ENCODE measurements at regions not wholly inside any gene's neighbourhood (a gene's known extent, or its start where the extent isn't known, plus 50 kb on each side); places are given as distances from the start of the nearest gene placed in this dataset.

GRCh38 chr10:105675333-105675732 lies 1034.2 kb downstream of the SORCS3 start:
- H3K27ac ChIP-seq (ENCODE audit: insufficient read depth, low read depth, low read length): no peak overlapping the region
- no peak for TF ChIP-seq JUN (IDR thresholded peaks at IDR 0.05; ENCODE audit: borderline replicate concordance, insufficient read depth, insufficient read length, low read depth)
- TF ChIP-seq EZH2 (IDR thresholded peaks at IDR 0.05; ENCODE audit: borderline replicate concordance, low read depth, low read length, severe bottlenecking): no peak
- no TSS peak for BruUV-seq (replicated peaks)
- no peak overlapping the region for H2AFZ ChIP-seq (ENCODE audit: low read depth, low read length)
- H3K4me3 ChIP-seq (replicated peaks in 1 of 3; ENCODE audit: insufficient read depth in 1 of 3, low read depth in 1 of 3, low read length in 3 of 3): no peak overlapping the region
- no peak overlapping the region for H3K9ac ChIP-seq (replicated peaks; ENCODE audit: extremely low read depth, insufficient read depth, low read length)
- H3K9me1 ChIP-seq (replicated peaks; ENCODE audit: control insufficient read depth, extremely low read depth, insufficient read depth, low read length): no peaks in the 10 kb centered on the region
- H3K4me1 ChIP-seq (ENCODE audit: control insufficient read depth, extremely low read depth, insufficient read depth, low read length): no peaks in the 10 kb centered on the region
- no peaks in the 10 kb centered on the region for H3K36me3 ChIP-seq (ENCODE audit: control insufficient read depth in 2 of 2, extremely low read depth in 1 of 2, insufficient read depth in 2 of 2, low read length in 2 of 2)
- peaks cover 5% of the 10 kb centered on the region for H3K9me3 ChIP-seq (replicated peaks; ENCODE audit: control insufficient read depth, insufficient read depth, low read length)
- dilution Hi-C loops (cut with MboI; ENCODE audit: extremely low pct_ligation_motif_present, low sequenced_read_pairs): no loop called here
- no peaks in the 10 kb centered on the region for H3K27me3 ChIP-seq (ENCODE audit: control insufficient read depth in 2 of 2, insufficient read depth in 2 of 2, low read length in 2 of 2)
- POLR2A ChIA-PET: no interaction called here
- H3K4me2 ChIP-seq (ENCODE audit: insufficient read depth, low read length): no peak overlapping the region
- DNase-seq (ENCODE audit: low read depth, low spot score) (no peak), FAIRE-seq (no peak)
- H3K79me2 ChIP-seq (ENCODE audit: control insufficient read depth, insufficient read depth, low read length): no peaks in the 10 kb centered on the region
- intact Hi-C loops (cut with micrococcal nuclease): no loop called here
- no peaks in the 10 kb centered on the region for H4K20me1 ChIP-seq (replicated peaks; ENCODE audit: control insufficient read depth, extremely low read depth, insufficient read depth, low read length)
- CTCF ChIA-PET: no interaction called here

GRCh38 chr10:105674448-105674847 lies 1033.4 kb downstream of the SORCS3 start:
- intact Hi-C loops (cut with micrococcal nuclease): no loop called here
- no peak for FAIRE-seq
- POLR2A ChIA-PET: no interaction called here

More at GRCh38 chr10:105674448-105674847, 1033.4 kb downstream of the SORCS3 start:
- no peak overlapping the region for H3K4me2 ChIP-seq (ENCODE audit: insufficient read depth, low read length)
- H4K20me1 ChIP-seq (replicated peaks; ENCODE audit: control insufficient read depth, extremely low read depth, insufficient read depth, low read length): no peaks in the 10 kb centered on the region
- H3K4me3 ChIP-seq (replicated peaks in 1 of 3; ENCODE audit: insufficient read depth in 1 of 3, low read depth in 1 of 3, low read length in 3 of 3): no peak overlapping the region
- CTCF ChIA-PET: no interaction called here
- H3K9ac ChIP-seq (replicated peaks; ENCODE audit: extremely low read depth, insufficient read depth, low read length): no peak overlapping the region
- H3K36me3 ChIP-seq (ENCODE audit: control insufficient read depth in 2 of 2, extremely low read depth in 1 of 2, insufficient read depth in 2 of 2, low read length in 2 of 2): no peaks in the 10 kb centered on the region
- DNase-seq (ENCODE audit: low read depth, low spot score): no peak
- TF ChIP-seq POLR2AphosphoS5 (IDR thresholded peaks at IDR 0.05; ENCODE audit: insufficient read depth, low read depth, low read length) (no peak), POLR2A (IDR thresholded peaks at IDR 0.05; ENCODE audit: low read depth, low read length) (no peak), JUN (IDR thresholded peaks at IDR 0.05; ENCODE audit: borderline replicate concordance, insufficient read depth, insufficient read length, low read depth) (no peak), MAX (IDR thresholded peaks at IDR 0.05; ENCODE audit: insufficient read depth, insufficient read length) (no peak), MYC (IDR thresholded peaks at IDR 0.05; ENCODE audit: low read depth, low read length) (no peak), FOS (IDR thresholded peaks at IDR 0.05; ENCODE audit: borderline replicate concordance, insufficient read depth, low read length) (no peak), GATA2 (IDR thresholded peaks at IDR 0.05; ENCODE audit: insufficient read depth, insufficient read length, low read depth, low read length) (no peak), EZH2 (IDR thresholded peaks at IDR 0.05; ENCODE audit: borderline replicate concordance, low read depth, low read length, severe bottlenecking) (no peak), CTCF (IDR thresholded peaks at IDR 0.05; ENCODE audit: extremely low read depth in 1 of 2, insufficient read depth in 1 of 2, low read depth in 1 of 2, low read length in 2 of 2) (no peak)
- H3K27ac ChIP-seq (ENCODE audit: insufficient read depth, low read depth, low read length): no peak overlapping the region
- no TSS peak for BruUV-seq (replicated peaks)
- H3K9me1 ChIP-seq (replicated peaks; ENCODE audit: control insufficient read depth, extremely low read depth, insufficient read depth, low read length): no peaks in the 10 kb centered on the region
- peaks cover 5% of the 10 kb centered on the region for H3K9me3 ChIP-seq (replicated peaks; ENCODE audit: control insufficient read depth, insufficient read depth, low read length)
- H3K4me1 ChIP-seq (ENCODE audit: control insufficient read depth, extremely low read depth, insufficient read depth, low read length): no peaks in the 10 kb centered on the region
- no peaks in the 10 kb centered on the region for H3K27me3 ChIP-seq (ENCODE audit: control insufficient read depth in 2 of 2, insufficient read depth in 2 of 2, low read length in 2 of 2)
- dilution Hi-C loops (cut with MboI; ENCODE audit: extremely low pct_ligation_motif_present, low sequenced_read_pairs): no loop called here
- H2AFZ ChIP-seq (ENCODE audit: low read depth, low read length): no peak overlapping the region
- no peaks in the 10 kb centered on the region for H3K79me2 ChIP-seq (ENCODE audit: control insufficient read depth, insufficient read depth, low read length)

Measured in endothelial cell of umbilical vein (primary cell).